ENCODE measurements at regions not wholly inside any gene's neighbourhood (a gene's known extent, or its start where the extent isn't known, plus 50 kb on each side); places are given as distances from the start of the nearest gene placed in this dataset.

GRCh38 chr15:36356466-36356865 is 223.0 kb upstream of the CDIN1 start:
- no peaks in the 10 kb centered on the region for H3K9me3 Mint-ChIP-seq (ENCODE audit: unreplicated experiment)
- POLR2A ChIA-PET = no interaction called here
- H3K27ac Mint-ChIP-seq (ENCODE audit: unreplicated experiment) = no peak overlapping the region
- no peak for DNase-seq
- H3K36me3 Mint-ChIP-seq (ENCODE audit: insufficient read depth, unreplicated experiment) = no peaks in the 10 kb centered on the region
- CTCF ChIA-PET = no interaction called here
- no peaks in the 10 kb centered on the region for H3K9me3 ChIP-seq
- no peaks in the 10 kb centered on the region for H3K4me1 Mint-ChIP-seq (ENCODE audit: low read depth, unreplicated experiment)
- no TSS peak for BruUV-seq (replicated peaks)
- intact Hi-C loops (cut with micrococcal nuclease; ENCODE audit: unreplicated experiment) = no loop called here
- no peak overlapping the region for H3K4me3 Mint-ChIP-seq (ENCODE audit: unreplicated experiment)
- H3K27me3 Mint-ChIP-seq (ENCODE audit: insufficient read depth, unreplicated experiment) = no peaks in the 10 kb centered on the region
- no peak for TF ChIP-seq CTCF (IDR thresholded peaks at IDR 0.05; ENCODE audit: insufficient read depth in 1 of 2, low read depth in 1 of 2, low read length in 1 of 2, severe bottlenecking in 1 of 2, unreplicated experiment in 1 of 2)
- no peaks in the 10 kb centered on the region for H3K27me3 ChIP-seq (replicated peaks; ENCODE audit: control insufficient read depth, insufficient read depth, low read length)
- H3K4me3 ChIP-seq (ENCODE audit: low read depth, low read length) = no peak overlapping the region
- no peaks in the 10 kb centered on the region for H3K4me1 ChIP-seq
- no peaks in the 10 kb centered on the region for H3K36me3 ChIP-seq (ENCODE audit: control insufficient read depth, insufficient read depth, low read length)

- no peak for DNase-seq
- H3K4me3 Mint-ChIP-seq (ENCODE audit: unreplicated experiment) = no peak overlapping the region
- H3K27ac Mint-ChIP-seq (ENCODE audit: unreplicated experiment) = no peak overlapping the region
- no peaks in the 10 kb centered on the region for H3K36me3 ChIP-seq (ENCODE audit: control insufficient read depth, insufficient read depth, low read length)
- intact Hi-C loops (cut with micrococcal nuclease; ENCODE audit: unreplicated experiment) = no loop called here
- H3K36me3 Mint-ChIP-seq (ENCODE audit: insufficient read depth, unreplicated experiment) = no peaks in the 10 kb centered on the region
- H3K4me3 ChIP-seq (ENCODE audit: low read depth, low read length) = no peak overlapping the region
- CTCF ChIA-PET = no interaction called here
- no peaks in the 10 kb centered on the region for H3K9me3 ChIP-seq
- no peak for TF ChIP-seq CTCF (IDR thresholded peaks at IDR 0.05; ENCODE audit: insufficient read depth in 1 of 2, low read depth in 1 of 2, low read length in 1 of 2, severe bottlenecking in 1 of 2, unreplicated experiment in 1 of 2)
- no peaks in the 10 kb centered on the region for H3K4me1 Mint-ChIP-seq (ENCODE audit: low read depth, unreplicated experiment)
- no peaks in the 10 kb centered on the region for H3K4me1 ChIP-seq
- POLR2A ChIA-PET = no interaction called here
- H3K27me3 Mint-ChIP-seq (ENCODE audit: insufficient read depth, unreplicated experiment) = no peaks in the 10 kb centered on the region
- BruUV-seq (replicated peaks) = no TSS peak
- H3K9me3 Mint-ChIP-seq (ENCODE audit: unreplicated experiment) = no peaks in the 10 kb centered on the region
- H3K27me3 ChIP-seq (replicated peaks; ENCODE audit: control insufficient read depth, insufficient read depth, low read length) = no peaks in the 10 kb centered on the region
These were observed 222.3 kb upstream of the CDIN1 start for GRCh38 chr15:36356978-36357601.

GRCh38 chr15:36358094-36358493 is 221.3 kb upstream of the CDIN1 start:
- Histone ChIP-seq H3K9me3 (no peaks in the 10 kb centered on the region), H3K36me3 (ENCODE audit: control insufficient read depth, insufficient read depth, low read length) (no peaks in the 10 kb centered on the region), H3K4me3 (ENCODE audit: low read depth, low read length) (no peak overlapping the region), H3K4me1 (no peaks in the 10 kb centered on the region), H3K27me3 (replicated peaks; ENCODE audit: control insufficient read depth, insufficient read depth, low read length) (no peaks in the 10 kb centered on the region)
- no peak for TF ChIP-seq CTCF (IDR thresholded peaks at IDR 0.05; ENCODE audit: insufficient read depth in 1 of 2, low read depth in 1 of 2, low read length in 1 of 2, severe bottlenecking in 1 of 2, unreplicated experiment in 1 of 2)
- Mint-ChIP-seq H3K4me3 (ENCODE audit: unreplicated experiment) (no peak overlapping the region), H3K36me3 (ENCODE audit: insufficient read depth, unreplicated experiment) (no peaks in the 10 kb centered on the region), H3K27ac (ENCODE audit: unreplicated experiment) (no peak overlapping the region), H3K27me3 (ENCODE audit: insufficient read depth, unreplicated experiment) (no peaks in the 10 kb centered on the region), H3K9me3 (ENCODE audit: unreplicated experiment) (no peaks in the 10 kb centered on the region), H3K4me1 (ENCODE audit: low read depth, unreplicated experiment) (no peaks in the 10 kb centered on the region)
- DNase-seq = no peak
- no TSS peak for BruUV-seq (replicated peaks)
- POLR2A ChIA-PET = no interaction called here
- intact Hi-C loops (cut with micrococcal nuclease; ENCODE audit: unreplicated experiment) = no loop called here
- CTCF ChIA-PET = no interaction called here

Data from Caco-2 (cell line).